ENCODE measurements at regions not wholly inside any gene's neighbourhood (a gene's known extent, or its start where the extent isn't known, plus 50 kb on each side); places are given as distances from the start of the nearest gene placed in this dataset.

DNA sequence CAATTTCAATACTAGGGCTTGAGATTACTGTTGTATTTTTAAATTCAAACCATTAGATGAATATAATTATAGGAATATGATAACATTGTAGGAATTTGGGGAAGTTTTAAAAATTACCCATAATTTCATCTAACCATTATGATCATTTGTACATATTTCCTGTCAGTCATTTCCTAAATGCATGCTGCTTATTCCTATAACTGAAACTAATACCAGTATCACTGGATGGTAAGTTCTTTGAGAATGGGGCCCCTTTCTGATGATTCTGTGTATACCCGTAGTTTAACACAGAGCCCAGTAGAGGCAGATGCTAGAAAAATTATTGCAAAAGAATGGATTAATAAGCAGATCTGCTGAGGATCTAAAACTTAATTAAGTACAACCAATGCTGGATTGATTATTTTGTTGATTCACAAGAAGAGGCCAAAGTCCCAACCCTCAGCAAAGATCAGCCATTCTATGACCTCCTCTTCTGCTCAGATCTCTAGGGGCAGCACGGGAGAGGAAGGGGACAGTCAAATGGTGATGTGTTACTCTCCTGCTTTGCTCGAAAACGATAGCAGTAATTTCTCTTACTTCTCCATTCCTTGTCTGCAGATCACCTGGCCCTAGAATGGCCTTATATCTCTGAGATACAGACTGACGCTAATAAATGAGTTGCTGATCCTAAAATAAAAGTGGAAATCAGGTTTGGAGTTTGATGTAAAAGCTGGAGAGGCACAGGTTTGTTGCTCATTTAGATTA, 69.5 kb upstream of the PELI1 start:
- TF ChIP-seq, protein P1, sequence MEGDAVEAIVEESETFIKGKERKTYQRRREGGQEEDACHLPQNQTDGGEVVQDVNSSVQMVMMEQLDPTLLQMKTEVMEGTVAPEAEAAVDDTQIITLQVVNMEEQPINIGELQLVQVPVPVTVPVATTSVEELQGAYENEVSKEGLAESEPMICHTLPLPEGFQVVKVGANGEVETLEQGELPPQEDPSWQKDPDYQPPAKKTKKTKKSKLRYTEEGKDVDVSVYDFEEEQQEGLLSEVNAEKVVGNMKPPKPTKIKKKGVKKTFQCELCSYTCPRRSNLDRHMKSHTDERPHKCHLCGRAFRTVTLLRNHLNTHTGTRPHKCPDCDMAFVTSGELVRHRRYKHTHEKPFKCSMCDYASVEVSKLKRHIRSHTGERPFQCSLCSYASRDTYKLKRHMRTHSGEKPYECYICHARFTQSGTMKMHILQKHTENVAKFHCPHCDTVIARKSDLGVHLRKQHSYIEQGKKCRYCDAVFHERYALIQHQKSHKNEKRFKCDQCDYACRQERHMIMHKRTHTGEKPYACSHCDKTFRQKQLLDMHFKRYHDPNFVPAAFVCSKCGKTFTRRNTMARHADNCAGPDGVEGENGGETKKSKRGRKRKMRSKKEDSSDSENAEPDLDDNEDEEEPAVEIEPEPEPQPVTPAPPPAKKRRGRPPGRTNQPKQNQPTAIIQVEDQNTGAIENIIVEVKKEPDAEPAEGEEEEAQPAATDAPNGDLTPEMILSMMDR (IDR thresholded peaks at IDR 0.05) = no peak
- TF ChIP-seq POLR2A (IDR thresholded peaks at IDR 0.05) = no peak
